Transverse colon (tissue), 4 donors: ENCODE measurements at regions not wholly inside any gene's neighbourhood (a gene's known extent, or its start where the extent isn't known, plus 50 kb on each side); places are given as distances from the start of the nearest gene placed in this dataset.

Source experiments
- DNase-seq: peaks from one replicate; pipeline ENCODE4 v3.0.0-alpha.2; 2019
- H3K27ac ChIP-seq, 4 donors: fragments of 200-600 bp; sonication (generic); 2 replicates each; pipeline ENCODE4 v1.5.1; 2016 to 2018; ENCODE audit warnings: inconsistent platforms in 4 of 4
- H3K27me3 ChIP-seq: fragments of 200-600 bp; sonication (generic); 2 replicates; pipeline ENCODE4 v1.5.1; 2017; ENCODE audit warnings: inconsistent platforms
- H3K36me3 ChIP-seq, 4 donors: fragments of 200-600 bp; sonication (generic); 2 replicates each; pipeline ENCODE4 v1.5.1; 2017 to 2019; ENCODE audit warnings: inconsistent platforms in 4 of 4
- H3K4me1 ChIP-seq, 4 donors: fragments of 200-600 bp; sonication (generic); 2 replicates each; pipeline ENCODE4 v1.5.1; 2017 to 2020; ENCODE audit warnings: inconsistent platforms in 4 of 4
- H3K4me3 ChIP-seq, 4 donors: fragments of 200-600 bp; sonication (generic); 1 replicate in 1 of 4; 2 replicates in 3 of 4; pipeline versions ENCODE4 v1.5.1 to v1.6.1; 2017 to 2019; ENCODE audit warnings: inconsistent platforms in 4 of 4
- H3K9me3 ChIP-seq, 2 donors: fragments of 200-600 bp; sonication (generic); 2 replicates each; pipeline ENCODE4 v1.5.1; 2017 to 2019; ENCODE audit warnings: inconsistent platforms in 2 of 2
- EP300 ChIP-seq: sonication (generic); formaldehyde crosslinking; IDR thresholded peaks from one replicate; pipeline ENCODE4 v1.6.1; 2017; ENCODE audit warnings: antibody characterized with exemption, low read depth
- POLR2A ChIP-seq: fragments of 450-650 bp; IDR thresholded peaks from one replicate; pipeline ENCODE4 v1.6.1; 2016; ENCODE audit warnings: antibody characterized with exemption, mild to moderate bottlenecking, moderate library complexity
- POLR2AphosphoS5 ChIP-seq, 3 donors: sonication (generic); formaldehyde crosslinking; IDR thresholded peaks; one replicate each; pipeline ENCODE4 v1.6.1; 2016; ENCODE audit warnings: antibody characterized with exemption in 3 of 3
- WGBS, 2 donors: methylation state at CpG; one replicate each; pipeline ENCODE4 v1.1.5; 2018; ENCODE audit warnings: low coverage in 1 of 2; 5-methylcytosine and 5-hydroxymethylcytosine counted together
- in situ Hi-C, 4 donors: fragments of 200-750 bp; cut with MboI; loops; one replicate each; pipeline versions ENCODE4 v1.15.0 to v1.15.1; 2017; ENCODE audit warnings: low sequenced_read_pairs in 3 of 4, low pct_ligation_motif_present in 1 of 4, low pct_unique_long_range_greater_than_20kb in 1 of 4
- intact Hi-C: fragments of 100-400 bp; cut with DNase I; formaldehyde crosslinking; loops from one replicate; pipeline ENCODE4 v1.15.1; 2023; ENCODE audit warnings: low total_unique reads
- TF ChIP-seq, protein P1 (sequence below), 5 experiments: fragments of 200-600 bp in 3 of 5; fragments of 450-650 bp in 2 of 5; sonication (generic) in 3 of 5; IDR thresholded peaks; 1 replicate in 2 of 5; 2 replicates in 3 of 5; pipeline ENCODE4 v1.5.1; 2016 to 2017; ENCODE audit warnings: antibody characterized with exemption in 5 of 5, inconsistent platforms in 3 of 5, mild to moderate bottlenecking in 2 of 5, moderate library complexity in 1 of 5

DNA sequence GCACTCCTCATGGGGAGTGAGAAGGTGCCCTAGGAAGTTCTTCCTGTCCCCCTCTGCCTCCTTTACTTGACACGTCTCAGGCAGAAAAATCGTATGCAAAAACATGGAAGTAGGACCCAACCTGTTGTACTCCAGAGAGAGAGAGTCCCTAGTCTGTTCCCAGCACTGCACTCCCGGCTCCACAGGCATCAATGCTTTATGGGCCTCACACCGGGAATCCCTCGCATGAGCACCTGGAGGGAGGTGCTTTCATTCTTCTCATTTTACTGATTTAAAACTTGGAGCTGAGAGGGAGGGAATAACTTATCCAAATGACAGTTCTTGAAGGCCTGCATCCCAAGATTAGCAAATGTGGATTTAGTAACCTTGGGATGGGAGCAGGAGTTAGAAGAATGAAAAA lies 1101.4 kb downstream of the BCL11B start:
- Histone ChIP-seq H3K36me3 (no peaks in the 10 kb centered on the region), H3K4me3 (no peak overlapping the region), H3K9me3 (no peaks in the 10 kb centered on the region), H3K4me1 (no peaks in the 10 kb centered on the region), H3K27ac (no peak overlapping the region), H3K27me3 (no peaks in the 10 kb centered on the region)
- intact Hi-C loops (no loop called here), in situ Hi-C loops (loop anchor here in 1 of 4 donors (25.0 kb wide), 1 partner anchor 1092 kb away; the partner anchor contains the start of gene BCL11B)
- TF ChIP-seq EP300 (no peak), POLR2A (no peak), POLR2AphosphoS5 (IDR thresholded peaks at IDR 0.05) (no peak)
- TF ChIP-seq, protein P1, sequence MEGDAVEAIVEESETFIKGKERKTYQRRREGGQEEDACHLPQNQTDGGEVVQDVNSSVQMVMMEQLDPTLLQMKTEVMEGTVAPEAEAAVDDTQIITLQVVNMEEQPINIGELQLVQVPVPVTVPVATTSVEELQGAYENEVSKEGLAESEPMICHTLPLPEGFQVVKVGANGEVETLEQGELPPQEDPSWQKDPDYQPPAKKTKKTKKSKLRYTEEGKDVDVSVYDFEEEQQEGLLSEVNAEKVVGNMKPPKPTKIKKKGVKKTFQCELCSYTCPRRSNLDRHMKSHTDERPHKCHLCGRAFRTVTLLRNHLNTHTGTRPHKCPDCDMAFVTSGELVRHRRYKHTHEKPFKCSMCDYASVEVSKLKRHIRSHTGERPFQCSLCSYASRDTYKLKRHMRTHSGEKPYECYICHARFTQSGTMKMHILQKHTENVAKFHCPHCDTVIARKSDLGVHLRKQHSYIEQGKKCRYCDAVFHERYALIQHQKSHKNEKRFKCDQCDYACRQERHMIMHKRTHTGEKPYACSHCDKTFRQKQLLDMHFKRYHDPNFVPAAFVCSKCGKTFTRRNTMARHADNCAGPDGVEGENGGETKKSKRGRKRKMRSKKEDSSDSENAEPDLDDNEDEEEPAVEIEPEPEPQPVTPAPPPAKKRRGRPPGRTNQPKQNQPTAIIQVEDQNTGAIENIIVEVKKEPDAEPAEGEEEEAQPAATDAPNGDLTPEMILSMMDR (IDR thresholded peaks at IDR 0.05) = no peak
- no peak for DNase-seq
- 54% methylated on average over 5 of the region's 5 CpGs; no CpG with 5 or more reads in 1 of the 2 donors for WGBS, 2 donors

DNA sequence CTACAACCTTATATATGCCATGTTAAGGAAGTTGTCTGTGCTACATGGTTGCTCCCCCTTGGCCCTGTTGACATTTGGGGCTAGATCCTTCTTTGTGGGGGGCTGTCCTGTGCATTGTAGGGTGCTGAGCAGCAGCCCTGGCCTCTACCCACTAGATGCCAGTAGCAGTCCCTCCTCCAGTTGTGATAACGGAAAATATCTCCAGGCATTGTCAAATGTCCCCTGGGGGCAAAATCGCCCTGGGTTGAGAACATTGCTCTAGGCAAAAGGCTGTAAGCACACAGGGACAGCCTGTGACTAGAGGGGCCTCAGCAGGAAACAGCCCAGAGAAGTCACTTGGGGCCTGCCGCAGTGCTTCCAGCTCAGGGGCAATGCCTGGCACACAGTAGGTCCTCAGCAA lies 1100.3 kb downstream of the BCL11B start:
- WGBS, 2 donors = 86% methylated on average over 3 of the region's 3 CpGs; no CpG with 5 or more reads in 1 of the 2 donors
- Histone ChIP-seq H3K36me3 (no peaks in the 10 kb centered on the region), H3K27ac (no peak overlapping the region), H3K4me3 (no peak overlapping the region), H3K27me3 (no peaks in the 10 kb centered on the region), H3K4me1 (no peaks in the 10 kb centered on the region), H3K9me3 (no peaks in the 10 kb centered on the region)
- no peak for TF ChIP-seq EP300
- TF ChIP-seq POLR2AphosphoS5 (IDR thresholded peaks at IDR 0.05) = no peak
- TF ChIP-seq POLR2A = no peak
- TF ChIP-seq, protein P1 (IDR thresholded peaks at IDR 0.05) = no peak
- intact Hi-C loops = no loop called here
- no peak for DNase-seq
- in situ Hi-C loops = loop anchor here in 1 of 4 donors (25.0 kb wide), 1 partner anchor 1091 kb away; the partner anchor contains the start of gene BCL11B

DNA sequence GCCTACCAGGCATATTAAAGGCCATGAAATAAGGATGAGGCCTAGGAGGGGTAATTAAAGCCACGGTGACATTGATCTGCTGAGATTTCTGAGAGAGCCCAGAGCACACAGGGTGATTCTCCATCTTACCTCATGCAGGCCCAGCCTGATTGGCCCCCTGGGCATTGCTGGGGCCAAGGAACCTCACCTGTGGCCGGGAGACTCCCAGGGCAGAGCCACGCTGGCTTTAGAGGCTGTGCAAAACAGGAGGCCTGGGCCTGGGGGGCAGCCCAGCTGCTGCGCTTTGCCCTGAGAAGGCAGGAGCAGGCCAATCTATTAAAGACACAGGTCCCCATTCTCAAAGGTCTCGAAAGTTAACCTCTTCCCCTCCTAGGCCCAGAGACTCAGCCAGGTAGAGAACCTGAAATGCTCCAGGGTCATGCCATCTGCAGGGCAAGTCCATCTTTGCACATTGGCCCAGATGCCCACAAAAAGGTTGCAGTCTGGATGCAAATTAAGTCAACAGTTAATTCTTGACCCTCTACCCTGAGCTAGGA lies 1099.7 kb downstream of the BCL11B start:
- Histone ChIP-seq H3K27me3 (no peaks in the 10 kb centered on the region), H3K4me1 (no peaks in the 10 kb centered on the region), H3K27ac (no peak overlapping the region), H3K9me3 (no peaks in the 10 kb centered on the region), H3K36me3 (no peaks in the 10 kb centered on the region), H3K4me3 (no peak overlapping the region)
- intact Hi-C loops (no loop called here), in situ Hi-C loops (loop anchor here in 1 of 4 donors (25.0 kb wide), 1 partner anchor 1090 kb away; the partner anchor contains the start of gene BCL11B)
- WGBS, 2 donors = 78% methylated on average over 5 of the region's 5 CpGs; no CpG with 5 or more reads in 1 of the 2 donors
- TF ChIP-seq POLR2A (no peak), EP300 (no peak), POLR2AphosphoS5 (IDR thresholded peaks at IDR 0.05) (no peak)
- TF ChIP-seq, protein P1 (IDR thresholded peaks at IDR 0.05) = no peak
- DNase-seq = no peak

DNA sequence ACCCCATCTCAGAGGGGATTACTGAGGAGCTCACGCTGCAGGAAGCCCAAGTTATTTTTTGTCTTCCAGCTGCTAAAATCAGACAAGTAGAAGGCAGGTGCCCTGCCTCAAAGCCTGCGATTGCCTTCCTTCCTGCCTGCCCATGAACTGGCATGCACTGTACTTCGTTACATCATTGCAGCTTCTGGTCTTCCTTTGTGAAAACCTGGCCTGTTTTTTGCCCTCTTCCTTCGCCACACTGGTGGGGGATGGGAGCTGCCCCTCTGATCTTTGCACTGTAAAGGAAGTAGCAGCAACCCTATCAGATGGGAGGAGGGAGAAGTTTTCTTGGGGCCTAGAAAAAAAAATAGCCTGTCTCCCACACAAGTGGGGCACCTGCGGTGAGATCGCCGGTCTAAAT lies 1098.7 kb downstream of the BCL11B start:
- Histone ChIP-seq H3K9me3 (no peaks in the 10 kb centered on the region), H3K27me3 (no peaks in the 10 kb centered on the region), H3K27ac (peak overlapping the region in 1 of 4 donors; percentile 6), H3K4me3 (no peak overlapping the region), H3K36me3 (no peaks in the 10 kb centered on the region), H3K4me1 (no peaks in the 10 kb centered on the region)
- peak; percentile 55 for DNase-seq
- TF ChIP-seq EP300 = no peak
- TF ChIP-seq, protein P1 (IDR thresholded peaks at IDR 0.05) = no peak
- TF ChIP-seq POLR2A = no peak
- no peak for TF ChIP-seq POLR2AphosphoS5 (IDR thresholded peaks at IDR 0.05)
- in situ Hi-C loops (loop anchor here in 1 of 4 donors (25.0 kb wide), 1 partner anchor 1089 kb away; the partner anchor contains the start of gene BCL11B), intact Hi-C loops (no loop called here)
- WGBS, 2 donors = 52 to 80% methylated on average over 1 to 7 of the region's 7 CpGs
